ENCODE measurements at regions not wholly inside any gene's neighbourhood (a gene's known extent, or its start where the extent isn't known, plus 50 kb on each side); places are given as distances from the start of the nearest gene placed in this dataset.

DNA sequence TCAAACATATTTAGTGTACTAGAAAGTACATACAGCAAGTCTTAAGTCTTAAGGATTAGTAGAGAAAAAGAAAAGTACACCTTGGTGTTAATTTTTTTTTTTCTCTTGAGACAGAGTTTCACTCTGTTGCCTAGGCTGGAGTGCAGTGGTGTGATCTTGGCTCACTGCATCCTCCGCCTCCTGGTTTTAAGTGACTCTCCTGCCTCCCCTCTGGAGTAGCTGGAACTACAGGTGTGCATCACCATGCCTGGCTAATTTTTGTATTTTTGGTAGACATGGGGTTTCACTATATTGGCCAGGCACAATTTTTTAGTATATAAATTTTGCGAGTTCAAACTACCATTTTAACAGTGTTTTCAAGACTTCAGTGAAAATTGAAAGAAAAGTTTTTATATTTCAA lies 1941.1 kb upstream of the CDH6 start:
- no peak for TF ChIP-seq POLR2AphosphoS5 (IDR thresholded peaks at IDR 0.05)
- TF ChIP-seq, protein P1, sequence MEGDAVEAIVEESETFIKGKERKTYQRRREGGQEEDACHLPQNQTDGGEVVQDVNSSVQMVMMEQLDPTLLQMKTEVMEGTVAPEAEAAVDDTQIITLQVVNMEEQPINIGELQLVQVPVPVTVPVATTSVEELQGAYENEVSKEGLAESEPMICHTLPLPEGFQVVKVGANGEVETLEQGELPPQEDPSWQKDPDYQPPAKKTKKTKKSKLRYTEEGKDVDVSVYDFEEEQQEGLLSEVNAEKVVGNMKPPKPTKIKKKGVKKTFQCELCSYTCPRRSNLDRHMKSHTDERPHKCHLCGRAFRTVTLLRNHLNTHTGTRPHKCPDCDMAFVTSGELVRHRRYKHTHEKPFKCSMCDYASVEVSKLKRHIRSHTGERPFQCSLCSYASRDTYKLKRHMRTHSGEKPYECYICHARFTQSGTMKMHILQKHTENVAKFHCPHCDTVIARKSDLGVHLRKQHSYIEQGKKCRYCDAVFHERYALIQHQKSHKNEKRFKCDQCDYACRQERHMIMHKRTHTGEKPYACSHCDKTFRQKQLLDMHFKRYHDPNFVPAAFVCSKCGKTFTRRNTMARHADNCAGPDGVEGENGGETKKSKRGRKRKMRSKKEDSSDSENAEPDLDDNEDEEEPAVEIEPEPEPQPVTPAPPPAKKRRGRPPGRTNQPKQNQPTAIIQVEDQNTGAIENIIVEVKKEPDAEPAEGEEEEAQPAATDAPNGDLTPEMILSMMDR (IDR thresholded peaks at IDR 0.05), result no peak
